DOHH2 (cell line): ENCODE measurements at regions not wholly inside any gene's neighbourhood (a gene's known extent, or its start where the extent isn't known, plus 50 kb on each side); places are given as distances from the start of the nearest gene placed in this dataset.

ENCODE experiments used
- CTCF ChIP-seq: fragments of 200-600 bp; sonication (generic); IDR thresholded peaks from one replicate; pipeline ENCODE4 v1.5.1; 2014; ENCODE audit warnings: antibody characterized with exemption, mild to moderate bottlenecking, low read depth, low read length; ENCODE audit not compliant: poor library complexity, severe bottlenecking
- EZH2phosphoT487 ChIP-seq: fragments of 200-600 bp; sonication (generic); IDR thresholded peaks from 2 replicates; pipeline ENCODE4 v1.6.1; 2017; ENCODE audit warnings: borderline replicate concordance, mild to moderate bottlenecking, antibody characterized with exemption, low read length, moderate library complexity, mixed read lengths

GRCh38 chrX:41014776-41015360 lies 70.4 kb upstream of the USP9X start:
- TF ChIP-seq CTCF (no peak), EZH2phosphoT487 (no peak)
